ENCODE measurements at regions not wholly inside any gene's neighbourhood (a gene's known extent, or its start where the extent isn't known, plus 50 kb on each side); places are given as distances from the start of the nearest gene placed in this dataset.

GRCh38 chr16:80330803-80331202 is 210.0 kb upstream of the DYNLRB2 start:
- no peak overlapping the region for H3K27ac Mint-ChIP-seq

GRCh38 chr16:80330150-80330549 is 210.6 kb upstream of the DYNLRB2 start:
- Mint-ChIP-seq H3K27ac (no peak overlapping the region), H3K36me3 (no peaks in the 10 kb centered on the region), H3K27me3 (peaks cover 5% of the 10 kb centered on the region), H3K9me3 (peaks cover 0 to 2% (median 0%) of the 10 kb centered on the region in 7 donors), H3K4me3 (no peak overlapping the region), H3K4me1 (no peaks in the 10 kb centered on the region)
- Histone ChIP-seq H3K4me1 (ENCODE audit: control insufficient read depth, insufficient read depth, low read length, poor library complexity, severe bottlenecking) (no peaks in the 10 kb centered on the region), H3K27ac (ENCODE audit: insufficient read depth, low read length, poor library complexity, severe bottlenecking) (no peak overlapping the region), H3K9me3 (ENCODE audit: control insufficient read depth in 2 of 2, low read length in 2 of 2) (no peaks in the 10 kb centered on the region), H3K4me3 (ENCODE audit: low read depth, low read length) (no peak overlapping the region), H3K36me3 (ENCODE audit: control insufficient read depth, insufficient read depth, low read length) (no peaks in the 10 kb centered on the region), H3K27me3 (ENCODE audit: control insufficient read depth, insufficient read depth, low read length) (no peaks in the 10 kb centered on the region)
- DNase-seq: no peak
- ATAC-seq (ENCODE audit: low read depth in 2 of 2): no peak

More at GRCh38 chr16:80330803-80331202, 210.0 kb upstream of the DYNLRB2 start:
- Histone ChIP-seq H3K27me3 (ENCODE audit: control insufficient read depth, insufficient read depth, low read length) (no peaks in the 10 kb centered on the region), H3K4me3 (ENCODE audit: low read depth, low read length) (no peak overlapping the region), H3K27ac (ENCODE audit: insufficient read depth, low read length, poor library complexity, severe bottlenecking) (no peak overlapping the region), H3K36me3 (ENCODE audit: control insufficient read depth, insufficient read depth, low read length) (no peaks in the 10 kb centered on the region), H3K9me3 (ENCODE audit: control insufficient read depth in 2 of 2, low read length in 2 of 2) (no peaks in the 10 kb centered on the region), H3K4me1 (ENCODE audit: control insufficient read depth, insufficient read depth, low read length, poor library complexity, severe bottlenecking) (no peaks in the 10 kb centered on the region)
- Mint-ChIP-seq H3K4me3 (no peak overlapping the region), H3K4me1 (no peaks in the 10 kb centered on the region), H3K27me3 (peaks cover 5% of the 10 kb centered on the region), H3K9me3 (peaks cover 0 to 2% (median 0%) of the 10 kb centered on the region in 7 donors), H3K36me3 (no peaks in the 10 kb centered on the region)
- DNase-seq: no peak
- no peak for ATAC-seq (ENCODE audit: low read depth in 2 of 2)

- Histone ChIP-seq H3K4me3 (ENCODE audit: low read depth, low read length) (no peak overlapping the region), H3K36me3 (ENCODE audit: control insufficient read depth, insufficient read depth, low read length) (no peaks in the 10 kb centered on the region), H3K27me3 (ENCODE audit: control insufficient read depth, insufficient read depth, low read length) (no peaks in the 10 kb centered on the region), H3K27ac (ENCODE audit: insufficient read depth, low read length, poor library complexity, severe bottlenecking) (no peak overlapping the region), H3K4me1 (ENCODE audit: control insufficient read depth, insufficient read depth, low read length, poor library complexity, severe bottlenecking) (no peaks in the 10 kb centered on the region), H3K9me3 (ENCODE audit: control insufficient read depth in 2 of 2, low read length in 2 of 2) (no peaks in the 10 kb centered on the region)
- Mint-ChIP-seq H3K4me1 (no peaks in the 10 kb centered on the region), H3K27me3 (peaks cover 5% of the 10 kb centered on the region), H3K27ac (no peak overlapping the region), H3K9me3 (peaks cover 0 to 4% (median 0%) of the 10 kb centered on the region in 7 donors), H3K36me3 (no peaks in the 10 kb centered on the region), H3K4me3 (no peak overlapping the region)
- ATAC-seq (ENCODE audit: low read depth in 2 of 2) (no peak), DNase-seq (no peak)
Measured at GRCh38 chr16:80327740-80328139, 213.1 kb upstream of the DYNLRB2 start.

- peaks cover 0 to 6% (median 0%) of the 10 kb centered on the region in 7 donors for H3K9me3 Mint-ChIP-seq
- DNase-seq: no peak
- Histone ChIP-seq H3K36me3 (ENCODE audit: control insufficient read depth, insufficient read depth, low read length) (no peaks in the 10 kb centered on the region), H3K9me3 (ENCODE audit: control insufficient read depth in 2 of 2, low read length in 2 of 2) (no peaks in the 10 kb centered on the region), H3K27me3 (ENCODE audit: control insufficient read depth, insufficient read depth, low read length) (no peaks in the 10 kb centered on the region), H3K4me3 (ENCODE audit: low read depth, low read length) (no peak overlapping the region), H3K27ac (ENCODE audit: insufficient read depth, low read length, poor library complexity, severe bottlenecking) (no peak overlapping the region), H3K4me1 (ENCODE audit: control insufficient read depth, insufficient read depth, low read length, poor library complexity, severe bottlenecking) (no peaks in the 10 kb centered on the region)
- no peaks in the 10 kb centered on the region for H3K36me3 Mint-ChIP-seq
- H3K4me3 Mint-ChIP-seq: no peak overlapping the region
- H3K27ac Mint-ChIP-seq: peak overlapping the region in 1 of 3 donors; percentile 81
- H3K4me1 Mint-ChIP-seq: no peaks in the 10 kb centered on the region
- no peaks in the 10 kb centered on the region for H3K27me3 Mint-ChIP-seq
- no peak for ATAC-seq (ENCODE audit: low read depth in 2 of 2)
Measured at GRCh38 chr16:80324371-80324770, 216.4 kb upstream of the DYNLRB2 start.

- no peaks in the 10 kb centered on the region for H3K27me3 Mint-ChIP-seq
- no peak for ATAC-seq (ENCODE audit: low read depth in 2 of 2)
- no peaks in the 10 kb centered on the region for H3K36me3 Mint-ChIP-seq
- H3K4me3 ChIP-seq (ENCODE audit: low read depth, low read length): no peak overlapping the region
- no peaks in the 10 kb centered on the region for H3K27me3 ChIP-seq (ENCODE audit: control insufficient read depth, insufficient read depth, low read length)
- H3K4me1 Mint-ChIP-seq: no peaks in the 10 kb centered on the region
- no peaks in the 10 kb centered on the region for H3K4me1 ChIP-seq (ENCODE audit: control insufficient read depth, insufficient read depth, low read length, poor library complexity, severe bottlenecking)
- peaks cover 0 to 4% (median 0%) of the 10 kb centered on the region in 7 donors for H3K9me3 Mint-ChIP-seq
- DNase-seq: no peak
- no peak overlapping the region for H3K27ac Mint-ChIP-seq
- no peak overlapping the region for H3K4me3 Mint-ChIP-seq
- H3K9me3 ChIP-seq (ENCODE audit: control insufficient read depth in 2 of 2, low read length in 2 of 2): no peaks in the 10 kb centered on the region
- H3K27ac ChIP-seq (ENCODE audit: insufficient read depth, low read length, poor library complexity, severe bottlenecking): no peak overlapping the region
- no peaks in the 10 kb centered on the region for H3K36me3 ChIP-seq (ENCODE audit: control insufficient read depth, insufficient read depth, low read length)
Measured at GRCh38 chr16:80323808-80324195, 217.0 kb upstream of the DYNLRB2 start.

GRCh38 chr16:80323187-80323807 is 217.5 kb upstream of the DYNLRB2 start:
- H3K27ac Mint-ChIP-seq: no peak overlapping the region

GRCh38 chr16:80319181-80319580 is 221.6 kb upstream of the DYNLRB2 start:
- Mint-ChIP-seq H3K27ac (no peak overlapping the region), H3K4me3 (no peak overlapping the region), H3K36me3 (no peaks in the 10 kb centered on the region), H3K9me3 (peaks cover 0 to 3% (median 0%) of the 10 kb centered on the region in 7 donors), H3K4me1 (no peaks in the 10 kb centered on the region), H3K27me3 (no peaks in the 10 kb centered on the region)
- H3K9me3 ChIP-seq (ENCODE audit: control insufficient read depth in 2 of 2, low read length in 2 of 2): no peaks in the 10 kb centered on the region
- H3K36me3 ChIP-seq (ENCODE audit: control insufficient read depth, insufficient read depth, low read length): no peaks in the 10 kb centered on the region
- DNase-seq: no peak
- H3K27ac ChIP-seq (ENCODE audit: insufficient read depth, low read length, poor library complexity, severe bottlenecking): no peak overlapping the region
- H3K4me3 ChIP-seq (ENCODE audit: low read depth, low read length): no peak overlapping the region
- no peak for ATAC-seq (ENCODE audit: low read depth in 2 of 2)
- H3K4me1 ChIP-seq (ENCODE audit: control insufficient read depth, insufficient read depth, low read length, poor library complexity, severe bottlenecking): no peaks in the 10 kb centered on the region
- no peaks in the 10 kb centered on the region for H3K27me3 ChIP-seq (ENCODE audit: control insufficient read depth, insufficient read depth, low read length)

More at GRCh38 chr16:80323187-80323807, 217.5 kb upstream of the DYNLRB2 start:
- H3K4me1 Mint-ChIP-seq: no peaks in the 10 kb centered on the region
- ATAC-seq (ENCODE audit: low read depth in 2 of 2) (no peak), DNase-seq (no peak)
- H3K36me3 ChIP-seq (ENCODE audit: control insufficient read depth, insufficient read depth, low read length): no peaks in the 10 kb centered on the region
- no peaks in the 10 kb centered on the region for H3K27me3 ChIP-seq (ENCODE audit: control insufficient read depth, insufficient read depth, low read length)
- H3K27ac ChIP-seq (ENCODE audit: insufficient read depth, low read length, poor library complexity, severe bottlenecking): no peak overlapping the region
- H3K4me3 Mint-ChIP-seq: no peak overlapping the region
- H3K9me3 Mint-ChIP-seq: peaks cover 0 to 4% (median 0%) of the 10 kb centered on the region in 7 donors
- H3K9me3 ChIP-seq (ENCODE audit: control insufficient read depth in 2 of 2, low read length in 2 of 2): no peaks in the 10 kb centered on the region
- H3K27me3 Mint-ChIP-seq: no peaks in the 10 kb centered on the region
- no peaks in the 10 kb centered on the region for H3K36me3 Mint-ChIP-seq
- H3K4me3 ChIP-seq (ENCODE audit: low read depth, low read length): no peak overlapping the region
- no peaks in the 10 kb centered on the region for H3K4me1 ChIP-seq (ENCODE audit: control insufficient read depth, insufficient read depth, low read length, poor library complexity, severe bottlenecking)

- Histone ChIP-seq H3K27me3 (ENCODE audit: control insufficient read depth, insufficient read depth, low read length) (no peaks in the 10 kb centered on the region), H3K27ac (ENCODE audit: insufficient read depth, low read length, poor library complexity, severe bottlenecking) (no peak overlapping the region), H3K9me3 (ENCODE audit: control insufficient read depth in 2 of 2, low read length in 2 of 2) (no peaks in the 10 kb centered on the region), H3K4me1 (ENCODE audit: control insufficient read depth, insufficient read depth, low read length, poor library complexity, severe bottlenecking) (no peaks in the 10 kb centered on the region), H3K4me3 (ENCODE audit: low read depth, low read length) (no peak overlapping the region), H3K36me3 (ENCODE audit: control insufficient read depth, insufficient read depth, low read length) (no peaks in the 10 kb centered on the region)
- Mint-ChIP-seq H3K4me1 (no peaks in the 10 kb centered on the region), H3K36me3 (no peaks in the 10 kb centered on the region), H3K4me3 (no peak overlapping the region), H3K27me3 (no peaks in the 10 kb centered on the region), H3K27ac (no peak overlapping the region), H3K9me3 (peaks cover 0 to 3% (median 0%) of the 10 kb centered on the region in 7 donors)
- no peak for DNase-seq
- no peak for ATAC-seq (ENCODE audit: low read depth in 2 of 2)
Measured at GRCh38 chr16:80318107-80318506, 222.7 kb upstream of the DYNLRB2 start.

Measured in CD4-positive, CD25-positive, alpha-beta regulatory T cell (primary cell).